ENCODE measurements at regions not wholly inside any gene's neighbourhood (a gene's known extent, or its start where the extent isn't known, plus 50 kb on each side); places are given as distances from the start of the nearest gene placed in this dataset.

DNA sequence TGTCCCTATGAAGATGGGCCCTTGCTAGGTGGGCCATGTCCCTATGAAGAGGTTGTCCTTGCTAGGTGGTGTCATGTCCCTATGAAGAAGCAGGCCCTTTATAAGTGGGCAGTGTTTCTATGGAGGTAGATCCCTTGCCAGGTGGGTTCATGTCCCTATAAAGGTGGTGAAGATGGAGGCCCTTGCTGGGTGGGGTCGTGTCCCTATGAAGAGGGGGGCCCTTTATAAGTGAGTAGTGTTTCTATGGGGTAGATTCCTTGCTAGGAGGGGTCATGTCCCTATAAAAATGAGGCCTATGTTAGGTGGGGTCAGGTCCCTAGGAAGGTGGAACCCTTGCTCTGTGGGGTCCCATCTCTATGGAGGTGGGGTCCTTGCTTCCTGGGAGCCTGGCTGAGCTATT is 283.4 kb upstream of the IRX2 start:
- TF ChIP-seq EP300 (IDR thresholded peaks at IDR 0.05; ENCODE audit: low read depth): no peak
- TF ChIP-seq, protein P1, sequence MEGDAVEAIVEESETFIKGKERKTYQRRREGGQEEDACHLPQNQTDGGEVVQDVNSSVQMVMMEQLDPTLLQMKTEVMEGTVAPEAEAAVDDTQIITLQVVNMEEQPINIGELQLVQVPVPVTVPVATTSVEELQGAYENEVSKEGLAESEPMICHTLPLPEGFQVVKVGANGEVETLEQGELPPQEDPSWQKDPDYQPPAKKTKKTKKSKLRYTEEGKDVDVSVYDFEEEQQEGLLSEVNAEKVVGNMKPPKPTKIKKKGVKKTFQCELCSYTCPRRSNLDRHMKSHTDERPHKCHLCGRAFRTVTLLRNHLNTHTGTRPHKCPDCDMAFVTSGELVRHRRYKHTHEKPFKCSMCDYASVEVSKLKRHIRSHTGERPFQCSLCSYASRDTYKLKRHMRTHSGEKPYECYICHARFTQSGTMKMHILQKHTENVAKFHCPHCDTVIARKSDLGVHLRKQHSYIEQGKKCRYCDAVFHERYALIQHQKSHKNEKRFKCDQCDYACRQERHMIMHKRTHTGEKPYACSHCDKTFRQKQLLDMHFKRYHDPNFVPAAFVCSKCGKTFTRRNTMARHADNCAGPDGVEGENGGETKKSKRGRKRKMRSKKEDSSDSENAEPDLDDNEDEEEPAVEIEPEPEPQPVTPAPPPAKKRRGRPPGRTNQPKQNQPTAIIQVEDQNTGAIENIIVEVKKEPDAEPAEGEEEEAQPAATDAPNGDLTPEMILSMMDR (IDR thresholded peaks at IDR 0.05): no peak

Data from transverse colon (tissue), 3 donors.